ENCODE measurements at regions not wholly inside any gene's neighbourhood (a gene's known extent, or its start where the extent isn't known, plus 50 kb on each side); places are given as distances from the start of the nearest gene placed in this dataset.

GRCh38 chr13:39904959-39905358 is 249.5 kb downstream of the COG6 start:
- Histone ChIP-seq H3K4me3 (no peak overlapping the region), H3K4me1 (no peaks in the 10 kb centered on the region), H3K9ac (ENCODE audit: low read depth in 2 of 2, low read length in 2 of 2) (no peak overlapping the region), H3K27ac (no peak overlapping the region), H3K9me3 (no peaks in the 10 kb centered on the region), H3K36me3 (no peaks in the 10 kb centered on the region), H3K27me3 (no peaks in the 10 kb centered on the region)
- intact Hi-C loops (cut with DNase I), result no loop called here
- TF ChIP-seq, protein P1, sequence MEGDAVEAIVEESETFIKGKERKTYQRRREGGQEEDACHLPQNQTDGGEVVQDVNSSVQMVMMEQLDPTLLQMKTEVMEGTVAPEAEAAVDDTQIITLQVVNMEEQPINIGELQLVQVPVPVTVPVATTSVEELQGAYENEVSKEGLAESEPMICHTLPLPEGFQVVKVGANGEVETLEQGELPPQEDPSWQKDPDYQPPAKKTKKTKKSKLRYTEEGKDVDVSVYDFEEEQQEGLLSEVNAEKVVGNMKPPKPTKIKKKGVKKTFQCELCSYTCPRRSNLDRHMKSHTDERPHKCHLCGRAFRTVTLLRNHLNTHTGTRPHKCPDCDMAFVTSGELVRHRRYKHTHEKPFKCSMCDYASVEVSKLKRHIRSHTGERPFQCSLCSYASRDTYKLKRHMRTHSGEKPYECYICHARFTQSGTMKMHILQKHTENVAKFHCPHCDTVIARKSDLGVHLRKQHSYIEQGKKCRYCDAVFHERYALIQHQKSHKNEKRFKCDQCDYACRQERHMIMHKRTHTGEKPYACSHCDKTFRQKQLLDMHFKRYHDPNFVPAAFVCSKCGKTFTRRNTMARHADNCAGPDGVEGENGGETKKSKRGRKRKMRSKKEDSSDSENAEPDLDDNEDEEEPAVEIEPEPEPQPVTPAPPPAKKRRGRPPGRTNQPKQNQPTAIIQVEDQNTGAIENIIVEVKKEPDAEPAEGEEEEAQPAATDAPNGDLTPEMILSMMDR (IDR thresholded peaks at IDR 0.05), result no peak
- no peak for DNase-seq

DNA sequence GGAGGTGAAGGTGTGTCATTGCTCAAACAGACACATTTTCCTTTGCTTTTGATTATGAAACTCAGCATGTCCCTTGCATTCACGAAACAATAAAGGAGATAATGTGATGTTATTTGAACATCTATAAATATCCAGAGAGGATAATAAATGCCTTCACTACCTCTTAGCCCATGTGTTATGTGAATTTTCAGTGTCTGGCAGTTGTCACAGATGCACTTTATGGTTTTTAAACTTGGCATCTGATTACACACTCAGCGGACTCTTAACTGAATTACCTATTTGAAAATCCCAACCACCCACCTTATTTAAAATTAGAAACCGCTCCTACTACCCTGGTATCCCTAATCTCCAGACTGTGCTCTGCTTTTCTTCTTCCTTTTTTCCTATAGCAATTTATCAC is 254.2 kb downstream of the COG6 start:
- Histone ChIP-seq H3K27me3 (no peaks in the 10 kb centered on the region), H3K9me3 (no peaks in the 10 kb centered on the region), H3K4me3 (no peak overlapping the region), H3K36me3 (no peaks in the 10 kb centered on the region), H3K27ac (no peak overlapping the region), H3K9ac (ENCODE audit: low read depth in 2 of 2, low read length in 2 of 2) (no peak overlapping the region), H3K4me1 (no peaks in the 10 kb centered on the region)
- TF ChIP-seq, protein P1 (IDR thresholded peaks at IDR 0.05), result no peak
- intact Hi-C loops (cut with DNase I), result no loop called here
- no peak for DNase-seq

DNA sequence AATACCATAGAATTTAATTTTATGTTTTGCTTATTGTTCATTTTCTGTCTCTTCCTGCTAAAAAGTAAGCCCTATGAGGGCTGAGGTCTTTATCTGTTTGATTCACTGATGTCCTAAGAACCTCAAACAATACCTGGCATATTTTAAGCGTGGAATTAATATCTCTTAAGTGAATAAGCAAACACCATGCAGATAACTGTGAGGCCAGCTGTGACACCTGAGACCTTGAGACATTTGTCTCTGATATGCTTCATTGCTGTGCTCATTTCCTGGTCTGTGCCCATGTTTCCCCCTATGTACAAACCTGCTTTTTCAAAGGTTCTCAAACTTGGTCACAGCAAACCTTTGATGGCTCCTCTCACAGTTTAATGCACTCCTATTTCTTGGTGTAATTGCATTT is 254.6 kb downstream of the COG6 start:
- intact Hi-C loops (cut with DNase I), result no loop called here
- no peaks in the 10 kb centered on the region for H3K36me3 ChIP-seq
- no peak for DNase-seq
- TF ChIP-seq, protein P1 (IDR thresholded peaks at IDR 0.05), result no peak
- no peak overlapping the region for H3K9ac ChIP-seq (ENCODE audit: low read depth in 2 of 2, low read length in 2 of 2)
- H3K27me3 ChIP-seq, result no peaks in the 10 kb centered on the region
- H3K4me3 ChIP-seq, result no peak overlapping the region
- no peak overlapping the region for H3K27ac ChIP-seq
- no peaks in the 10 kb centered on the region for H3K4me1 ChIP-seq
- no peaks in the 10 kb centered on the region for H3K9me3 ChIP-seq

GRCh38 chr13:39910833-39911232 is 255.4 kb downstream of the COG6 start:
- no peak overlapping the region for H3K9ac ChIP-seq (ENCODE audit: low read depth in 2 of 2, low read length in 2 of 2)
- H3K4me1 ChIP-seq, result no peaks in the 10 kb centered on the region
- no peak overlapping the region for H3K27ac ChIP-seq
- no peaks in the 10 kb centered on the region for H3K36me3 ChIP-seq
- DNase-seq, result no peak
- intact Hi-C loops (cut with DNase I), result no loop called here
- TF ChIP-seq, protein P1 (IDR thresholded peaks at IDR 0.05), result no peak
- H3K27me3 ChIP-seq, result no peaks in the 10 kb centered on the region
- no peaks in the 10 kb centered on the region for H3K9me3 ChIP-seq
- H3K4me3 ChIP-seq, result no peak overlapping the region

- Histone ChIP-seq H3K9me3 (no peaks in the 10 kb centered on the region), H3K9ac (ENCODE audit: low read depth in 2 of 2, low read length in 2 of 2) (no peak overlapping the region), H3K4me3 (no peak overlapping the region), H3K27me3 (no peaks in the 10 kb centered on the region), H3K36me3 (no peaks in the 10 kb centered on the region), H3K27ac (no peak overlapping the region), H3K4me1 (no peaks in the 10 kb centered on the region)
- no peak for DNase-seq
- intact Hi-C loops (cut with DNase I), result no loop called here
- TF ChIP-seq, protein P1 (IDR thresholded peaks at IDR 0.05), result no peak
Observed at GRCh38 chr13:39913339-39913738, 257.9 kb downstream of the COG6 start.

- DNase-seq, result no peak
- H3K4me3 ChIP-seq, result no peak overlapping the region
- no peaks in the 10 kb centered on the region for H3K36me3 ChIP-seq
- no peaks in the 10 kb centered on the region for H3K27me3 ChIP-seq
- TF ChIP-seq, protein P1 (IDR thresholded peaks at IDR 0.05), result no peak
- H3K9me3 ChIP-seq, result no peaks in the 10 kb centered on the region
- intact Hi-C loops (cut with DNase I), result no loop called here
- H3K4me1 ChIP-seq, result no peaks in the 10 kb centered on the region
- no peak overlapping the region for H3K9ac ChIP-seq (ENCODE audit: low read depth in 2 of 2, low read length in 2 of 2)
- no peak overlapping the region for H3K27ac ChIP-seq
Observed at GRCh38 chr13:39913928-39914327, 258.5 kb downstream of the COG6 start.

Data from colonic mucosa (tissue), 4 donors.